PC-3 (cell line): ENCODE measurements at regions not wholly inside any gene's neighbourhood (a gene's known extent, or its start where the extent isn't known, plus 50 kb on each side); places are given as distances from the start of the nearest gene placed in this dataset.

Experiments
- CTCF ChIP-seq: fragments of 300-600 bp; sonication (generic); conservative IDR thresholded peaks from 2 replicates; pipeline ENCODE4 v1.5.1; 2017; ENCODE audit warnings: antibody characterized with exemption, low read depth, mild to moderate bottlenecking, low read length
- EZH2 ChIP-seq: fragments of 300-600 bp; sonication (generic); IDR thresholded peaks from one replicate; pipeline ENCODE4 v1.6.1; 2017; ENCODE audit warnings: antibody characterized with exemption, mild to moderate bottlenecking, low read length; ENCODE audit not compliant: unreplicated experiment

DNA sequence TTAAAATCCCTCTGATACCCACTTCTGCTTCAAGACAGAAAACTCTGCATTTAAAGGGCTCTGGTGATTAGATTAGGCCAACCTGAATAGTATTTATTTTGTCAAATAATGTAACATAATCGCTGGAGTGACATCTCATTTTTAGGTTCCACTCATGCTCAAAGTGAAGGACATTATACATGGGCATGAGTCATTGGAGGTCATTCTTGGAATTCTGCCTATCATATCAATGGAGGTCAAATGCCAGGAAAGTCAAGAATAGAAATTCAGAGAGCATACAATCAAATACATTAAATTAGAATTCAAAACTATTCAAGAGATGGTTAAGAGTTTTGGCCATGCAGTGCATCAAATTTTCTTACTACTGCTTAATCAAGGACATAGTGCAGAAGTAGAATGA lies 50.8 kb upstream of the PRSS1 start:
- TF ChIP-seq CTCF (no peak), EZH2 (no peak)
